ENCODE measurements at regions not wholly inside any gene's neighbourhood (a gene's known extent, or its start where the extent isn't known, plus 50 kb on each side); places are given as distances from the start of the nearest gene placed in this dataset.
"Not testable (repeated sequence)": the region's sequence is repeated elsewhere in the genome, so short reads cannot be mapped to it uniquely, and the experiment has no call there.

DNA sequence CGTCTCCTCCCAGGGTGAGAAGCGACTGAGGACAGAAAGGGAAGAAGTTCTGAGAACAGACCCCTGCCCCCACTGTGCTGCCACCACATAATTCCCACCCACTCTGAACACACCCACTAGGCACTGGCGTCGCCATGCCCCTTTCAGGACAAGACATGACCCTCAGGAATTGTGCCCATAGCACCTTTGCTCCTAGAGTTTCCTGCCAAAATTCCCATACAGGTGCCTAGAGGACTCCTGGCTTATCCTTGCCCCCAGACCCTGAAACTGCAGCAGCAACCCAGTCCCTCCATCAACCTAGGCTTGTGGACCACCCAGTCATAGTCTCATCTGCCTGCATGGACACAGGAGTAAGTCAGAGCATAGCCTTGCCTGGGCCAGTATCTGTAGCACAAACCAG is 157.7 kb upstream of the ZNF267 start:
- TF ChIP-seq, protein P1, sequence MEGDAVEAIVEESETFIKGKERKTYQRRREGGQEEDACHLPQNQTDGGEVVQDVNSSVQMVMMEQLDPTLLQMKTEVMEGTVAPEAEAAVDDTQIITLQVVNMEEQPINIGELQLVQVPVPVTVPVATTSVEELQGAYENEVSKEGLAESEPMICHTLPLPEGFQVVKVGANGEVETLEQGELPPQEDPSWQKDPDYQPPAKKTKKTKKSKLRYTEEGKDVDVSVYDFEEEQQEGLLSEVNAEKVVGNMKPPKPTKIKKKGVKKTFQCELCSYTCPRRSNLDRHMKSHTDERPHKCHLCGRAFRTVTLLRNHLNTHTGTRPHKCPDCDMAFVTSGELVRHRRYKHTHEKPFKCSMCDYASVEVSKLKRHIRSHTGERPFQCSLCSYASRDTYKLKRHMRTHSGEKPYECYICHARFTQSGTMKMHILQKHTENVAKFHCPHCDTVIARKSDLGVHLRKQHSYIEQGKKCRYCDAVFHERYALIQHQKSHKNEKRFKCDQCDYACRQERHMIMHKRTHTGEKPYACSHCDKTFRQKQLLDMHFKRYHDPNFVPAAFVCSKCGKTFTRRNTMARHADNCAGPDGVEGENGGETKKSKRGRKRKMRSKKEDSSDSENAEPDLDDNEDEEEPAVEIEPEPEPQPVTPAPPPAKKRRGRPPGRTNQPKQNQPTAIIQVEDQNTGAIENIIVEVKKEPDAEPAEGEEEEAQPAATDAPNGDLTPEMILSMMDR (IDR thresholded peaks at IDR 0.05; ENCODE audit: control extremely low read depth, extremely low read depth, low read depth, missing control alignments): no peak
- CTCF ChIA-PET: no interaction called here
- DNase-seq (ENCODE audit: extremely low spot score): no peak
- POLR2A ChIA-PET: no interaction called here

DNA sequence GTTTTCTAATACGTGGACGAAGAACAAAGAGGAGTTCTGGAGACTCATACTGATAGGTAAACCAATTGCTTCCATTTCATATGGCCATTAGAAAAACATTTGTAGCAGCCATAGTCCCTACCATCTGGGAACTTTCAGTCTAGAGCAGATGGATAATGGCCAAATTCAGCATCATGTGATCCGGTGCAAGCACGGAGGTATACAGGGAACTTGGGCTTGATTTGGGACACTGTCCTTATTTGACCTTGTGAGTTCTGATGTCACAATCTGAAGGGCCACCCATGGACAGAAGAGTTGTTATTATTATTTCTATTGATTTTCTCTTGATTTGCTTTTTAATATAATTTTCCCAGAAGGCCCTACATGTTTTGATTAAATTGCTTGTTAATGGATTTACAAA is 154.6 kb upstream of the ZNF267 start:
- CTCF ChIA-PET: no interaction called here
- DNase-seq (ENCODE audit: extremely low spot score): no peak
- TF ChIP-seq, protein P1 (IDR thresholded peaks at IDR 0.05; ENCODE audit: control extremely low read depth, extremely low read depth, low read depth, missing control alignments): no peak
- POLR2A ChIA-PET: no interaction called here

DNA sequence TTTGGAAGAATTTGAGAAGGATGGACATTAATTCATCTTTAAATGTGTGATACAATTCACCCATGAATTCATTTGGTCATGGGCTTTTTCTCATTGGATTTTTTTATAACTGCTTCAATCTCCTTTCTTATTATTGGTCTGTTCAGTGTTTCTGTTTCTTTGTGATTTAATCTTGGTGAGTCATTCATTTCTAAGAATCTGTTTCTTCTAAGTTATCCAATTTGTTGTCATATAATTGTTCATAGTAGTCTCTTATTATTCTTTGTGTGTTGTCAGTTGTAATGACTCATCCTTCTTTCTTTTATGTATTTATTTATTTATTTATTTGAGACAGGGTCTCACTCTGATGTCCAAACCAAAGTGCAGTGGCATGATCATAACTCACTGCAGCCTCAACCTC is 146.1 kb upstream of the ZNF267 start:
- ChIA-PET POLR2A (no interaction called here), CTCF (no interaction called here)
- TF ChIP-seq, protein P1 (IDR thresholded peaks at IDR 0.05; ENCODE audit: control extremely low read depth, extremely low read depth, low read depth, missing control alignments): no peak
- DNase-seq (ENCODE audit: extremely low spot score): no peak

DNA sequence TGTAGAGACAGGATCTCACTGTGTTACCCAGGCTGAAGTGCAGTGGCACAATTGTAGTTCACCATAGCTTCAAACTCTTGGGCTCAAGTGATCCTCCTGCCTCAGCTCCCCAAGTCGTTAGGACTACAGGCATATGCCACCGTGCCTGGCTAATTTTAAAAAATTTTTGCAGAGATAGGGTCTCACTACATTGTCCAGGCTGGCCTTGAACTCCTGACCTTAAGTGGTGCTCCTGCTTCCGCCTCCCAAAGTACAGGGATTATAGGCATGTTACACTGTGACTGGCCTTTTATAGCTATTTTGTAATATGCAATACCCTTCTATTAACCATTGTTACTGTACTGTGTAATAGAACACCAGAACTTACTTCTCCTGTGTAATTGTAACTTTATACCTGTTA is 139.3 kb upstream of the ZNF267 start:
- no peak for DNase-seq (ENCODE audit: extremely low spot score)
- POLR2A ChIA-PET: no interaction called here
- TF ChIP-seq, protein P1 (IDR thresholded peaks at IDR 0.05; ENCODE audit: control extremely low read depth, extremely low read depth, low read depth, missing control alignments): no peak
- CTCF ChIA-PET: no interaction called here

DNA sequence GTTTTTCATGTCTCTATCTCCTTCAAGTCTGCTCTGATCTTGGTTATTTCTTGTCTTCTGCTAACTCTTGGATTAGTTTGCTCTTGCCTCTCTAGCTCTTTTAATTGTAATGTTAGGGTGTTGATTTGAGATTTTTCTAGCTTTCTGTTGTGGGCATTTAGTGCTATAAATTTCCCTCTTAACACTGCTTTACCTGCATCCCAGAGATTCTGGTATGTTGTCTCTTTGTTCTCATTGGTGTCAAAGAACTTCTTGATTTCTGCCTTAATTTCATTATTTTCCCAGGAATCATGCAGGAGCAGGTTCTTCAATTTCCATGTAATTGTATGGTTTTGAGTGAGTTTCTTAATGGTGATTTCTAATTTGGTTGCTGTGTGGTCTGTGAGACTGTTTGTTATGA is 128.5 kb upstream of the ZNF267 start:
- CTCF ChIA-PET; DNase-seq (ENCODE audit: extremely low spot score); POLR2A ChIA-PET: not testable (repeated sequence)

DNA sequence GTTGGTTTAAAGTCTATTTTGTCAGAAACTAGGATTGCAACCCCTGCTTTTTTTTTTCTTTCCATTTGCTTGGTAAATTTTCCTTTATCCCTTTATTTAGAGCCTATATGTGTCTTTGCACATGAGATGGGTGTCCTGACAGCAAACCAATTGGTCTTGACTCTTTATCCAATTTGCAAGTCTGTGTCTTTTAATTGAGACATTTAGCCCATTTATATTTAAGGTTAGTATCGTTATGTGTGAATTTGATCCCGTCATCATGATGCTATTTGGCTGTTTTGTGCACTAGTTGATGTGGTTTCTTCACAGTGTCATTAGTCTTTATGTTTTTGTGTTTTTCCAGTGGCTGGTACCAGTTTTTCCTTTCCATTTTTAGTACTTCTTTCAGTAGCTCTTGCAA is 127.7 kb upstream of the ZNF267 start:
- ChIA-PET POLR2A (no interaction called here), CTCF (no interaction called here)
- TF ChIP-seq, protein P1 (IDR thresholded peaks at IDR 0.05; ENCODE audit: control extremely low read depth, extremely low read depth, low read depth, missing control alignments): no peak
- no peak for DNase-seq (ENCODE audit: extremely low spot score)

DNA sequence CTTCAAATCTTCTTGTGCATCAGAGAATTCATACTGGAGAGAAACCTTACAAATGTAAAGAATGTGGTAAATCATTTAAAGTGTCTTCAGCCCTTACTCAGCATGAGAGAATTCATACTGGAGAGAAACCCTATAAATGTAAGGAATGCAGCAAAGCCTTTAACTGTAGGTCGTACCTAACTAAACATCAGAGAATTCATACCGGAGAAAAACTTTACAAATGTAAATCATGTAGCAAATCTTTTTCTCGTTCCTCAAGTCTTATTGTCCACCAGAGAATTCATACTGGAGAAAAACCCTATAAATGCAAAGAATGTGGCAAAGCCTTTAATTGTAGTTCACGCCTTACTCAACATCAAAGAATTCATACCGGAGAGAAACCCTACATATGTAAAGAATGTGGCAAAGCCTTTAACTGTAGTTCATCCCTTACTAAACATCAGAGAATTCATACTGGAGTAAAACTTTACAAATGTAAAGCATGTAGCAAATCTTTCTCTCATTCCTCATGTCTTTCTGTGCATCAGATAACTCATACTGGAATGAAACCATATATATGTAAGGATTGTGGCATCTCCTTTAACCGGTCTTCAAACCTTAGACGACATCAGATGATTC is 118.5 kb upstream of the ZNF267 start:
- ChIA-PET POLR2A (no interaction called here), CTCF (no interaction called here)
- DNase-seq (ENCODE audit: extremely low spot score): no peak
- TF ChIP-seq, protein P1 (IDR thresholded peaks at IDR 0.05; ENCODE audit: control extremely low read depth, extremely low read depth, low read depth, missing control alignments): no peak
